22Rv1 (cell line): ENCODE measurements at regions not wholly inside any gene's neighbourhood (a gene's known extent, or its start where the extent isn't known, plus 50 kb on each side); places are given as distances from the start of the nearest gene placed in this dataset.

ENCODE experiments used
- CTCF ChIP-seq: fragments of 450-650 bp; IDR thresholded peaks from 2 replicates; pipeline ENCODE4 v1.5.1; 2017; ENCODE audit warnings: mild to moderate bottlenecking
- ZFX ChIP-seq: fragments of 450-650 bp; IDR thresholded peaks from 2 replicates; pipeline ENCODE4 v1.6.1; 2017; ENCODE audit warnings: antibody characterized with exemption, borderline replicate concordance

GRCh38 chr3:174342941-174343501 lies 516.1 kb upstream of the NAALADL2 start:
- TF ChIP-seq CTCF: no peak
- TF ChIP-seq ZFX: no peak
